HEK293 (cell line): ENCODE measurements at regions not wholly inside any gene's neighbourhood (a gene's known extent, or its start where the extent isn't known, plus 50 kb on each side); places are given as distances from the start of the nearest gene placed in this dataset.

Experiments used
- CTCF ChIA-PET: fragments of 350-600 bp; formaldehyde crosslinking; extraction: SDS; loops from one replicate; lab custom pipeline; 2021; ENCODE audit warnings: antibody characterized with exemption; lab: Yijun Ruan, JAX
- POLR2A ChIA-PET: fragments of 300-600 bp; formaldehyde crosslinking; extraction: SDS; loops from one replicate; lab custom pipeline; 2020; ENCODE audit warnings: antibody characterized with exemption, inconsistent platforms; lab: Yijun Ruan, JAX
- H3K27ac ChIP-seq: fragments of 200-500 bp; sonication (Bioruptor generic); 2 replicates; pipeline ENCODE4 v1.5.1; 2014; ENCODE audit warnings: low read depth, low read length, control low read depth, inconsistent platforms; ENCODE audit errors: extremely low read depth
- H3K36me3 ChIP-seq, 2 experiments: fragments of 200-500 bp in 1 of 2; sonication (Bioruptor generic) in 1 of 2; 1 replicate in 1 of 2; 2 replicates in 1 of 2; pipeline ENCODE4 v1.5.1; 2014 to 2017; ENCODE audit warnings: inconsistent platforms in 2 of 2, low read length in 2 of 2; ENCODE audit not compliant: control insufficient read depth in 2 of 2, insufficient read depth in 1 of 2
- H3K4me1 ChIP-seq: fragments of 200-500 bp; sonication (Bioruptor generic); 2 replicates; pipeline ENCODE4 v1.5.1; 2014; ENCODE audit warnings: mild to moderate bottlenecking, low read length, inconsistent platforms; ENCODE audit not compliant: control insufficient read depth, insufficient read depth
- H3K4me3 ChIP-seq: 2 replicates; pipeline ENCODE4 v1.5.1; 2011; ENCODE audit warnings: low read depth, mild to moderate bottlenecking, control low read depth, low read length, moderate library complexity
- H3K9me3 ChIP-seq: fragments of 200-500 bp; sonication (Bioruptor generic); 2 replicates; pipeline ENCODE4 v1.5.1; 2014; ENCODE audit warnings: low read depth, low read length, inconsistent platforms; ENCODE audit not compliant: control insufficient read depth, insufficient read depth
- FEZF1 ChIP-seq: fragments of 450-650 bp; formaldehyde crosslinking; IDR thresholded peaks from 2 replicates; pipeline ENCODE4 v1.5.1; 2016; ENCODE audit warnings: missing biosample characterization, missing genetic modification characterization
- HOXC10 ChIP-seq: sonication (generic); formaldehyde crosslinking; IDR thresholded peaks from 2 replicates; pipeline ENCODE4 v1.8.1; 2023; ENCODE audit warnings: mild to moderate bottlenecking, missing genetic modification reagents
- KLF17 ChIP-seq: fragments of 450-650 bp; formaldehyde crosslinking; IDR thresholded peaks from 2 replicates; pipeline ENCODE4 v1.5.1; 2016; ENCODE audit warnings: missing biosample characterization, missing genetic modification characterization
- REST ChIP-seq: fragments of 450-650 bp; formaldehyde crosslinking; IDR thresholded peaks from 2 replicates; pipeline ENCODE4 v1.5.1; 2016; ENCODE audit warnings: missing biosample characterization, missing genetic modification characterization
- SETDB1 ChIP-seq: IDR thresholded peaks from one replicate; pipeline ENCODE4 v1.6.1; 2017; ENCODE audit warnings: mild to moderate bottlenecking, low read length, moderate library complexity, mixed read lengths; ENCODE audit not compliant: insufficient read length
- SP3 ChIP-seq: fragments of 450-650 bp; formaldehyde crosslinking; IDR thresholded peaks from 2 replicates; pipeline ENCODE4 v1.5.1; 2016; ENCODE audit warnings: missing biosample characterization, missing genetic modification characterization
- ZFP69B ChIP-seq: fragments of 450-650 bp; formaldehyde crosslinking; IDR thresholded peaks from 2 replicates; pipeline ENCODE4 v1.5.1; 2016; ENCODE audit warnings: missing biosample characterization, missing genetic modification characterization
- ZNF266 ChIP-seq: fragments of 450-650 bp; formaldehyde crosslinking; IDR thresholded peaks from 2 replicates; pipeline ENCODE4 v1.5.1; 2016; ENCODE audit warnings: missing biosample characterization, missing genetic modification characterization, low read depth
- ZNF514 ChIP-seq: fragments of 450-650 bp; formaldehyde crosslinking; IDR thresholded peaks from 2 replicates; pipeline ENCODE4 v1.5.1; 2016; ENCODE audit warnings: missing biosample characterization, missing genetic modification characterization
- ZSCAN23 ChIP-seq: fragments of 450-650 bp; formaldehyde crosslinking; IDR thresholded peaks from 2 replicates; pipeline ENCODE4 v1.5.1; 2016; ENCODE audit warnings: missing biosample characterization, missing genetic modification characterization
- TF ChIP-seq, protein P1 (sequence below): fragments of 450-650 bp; formaldehyde crosslinking; IDR thresholded peaks from 2 replicates; pipeline ENCODE4 v1.5.1; 2016; ENCODE audit warnings: missing biosample characterization, missing genetic modification characterization
- TF ChIP-seq, protein P2 (sequence below): fragments of 450-650 bp; formaldehyde crosslinking; IDR thresholded peaks from 2 replicates; pipeline ENCODE4 v1.5.1; 2016; ENCODE audit warnings: missing biosample characterization, missing genetic modification characterization
- TF ChIP-seq, protein P3 (sequence below): fragments of 450-650 bp; formaldehyde crosslinking; IDR thresholded peaks from 2 replicates; pipeline ENCODE4 v1.5.1; 2016; ENCODE audit warnings: missing biosample characterization, missing genetic modification characterization
- TF ChIP-seq, protein P4 (sequence below): fragments of 450-650 bp; formaldehyde crosslinking; IDR thresholded peaks from 2 replicates; pipeline ENCODE4 v1.5.1; 2017; ENCODE audit warnings: missing biosample characterization, missing genetic modification characterization

GRCh38 chr15:47334805-47335535 is 382.3 kb upstream of the SEMA6D start:
- no peaks in the 10 kb centered on the region for H3K9me3 ChIP-seq
- peaks cover 13% of the 10 kb centered on the region for H3K4me1 ChIP-seq
- no peaks in the 10 kb centered on the region for H3K36me3 ChIP-seq
- TF ChIP-seq REST (tag by site-specific recombination) (no peak), SP3 (tag by site-specific recombination) (no peak), FEZF1 (tag by site-specific recombination) (no peak), ZNF514 (tag by site-specific recombination) (no peak), ZSCAN23 (no peak)
- TF ChIP-seq, protein P1, sequence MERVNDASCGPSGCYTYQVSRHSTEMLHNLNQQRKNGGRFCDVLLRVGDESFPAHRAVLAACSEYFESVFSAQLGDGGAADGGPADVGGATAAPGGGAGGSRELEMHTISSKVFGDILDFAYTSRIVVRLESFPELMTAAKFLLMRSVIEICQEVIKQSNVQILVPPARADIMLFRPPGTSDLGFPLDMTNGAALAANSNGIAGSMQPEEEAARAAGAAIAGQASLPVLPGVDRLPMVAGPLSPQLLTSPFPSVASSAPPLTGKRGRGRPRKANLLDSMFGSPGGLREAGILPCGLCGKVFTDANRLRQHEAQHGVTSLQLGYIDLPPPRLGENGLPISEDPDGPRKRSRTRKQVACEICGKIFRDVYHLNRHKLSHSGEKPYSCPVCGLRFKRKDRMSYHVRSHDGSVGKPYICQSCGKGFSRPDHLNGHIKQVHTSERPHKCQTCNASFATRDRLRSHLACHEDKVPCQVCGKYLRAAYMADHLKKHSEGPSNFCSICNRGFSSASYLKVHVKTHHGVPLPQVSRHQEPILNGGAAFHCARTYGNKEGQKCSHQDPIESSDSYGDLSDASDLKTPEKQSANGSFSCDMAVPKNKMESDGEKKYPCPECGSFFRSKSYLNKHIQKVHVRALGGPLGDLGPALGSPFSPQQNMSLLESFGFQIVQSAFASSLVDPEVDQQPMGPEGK (tag by site-specific recombination), result no peak
- TF ChIP-seq, protein P2, sequence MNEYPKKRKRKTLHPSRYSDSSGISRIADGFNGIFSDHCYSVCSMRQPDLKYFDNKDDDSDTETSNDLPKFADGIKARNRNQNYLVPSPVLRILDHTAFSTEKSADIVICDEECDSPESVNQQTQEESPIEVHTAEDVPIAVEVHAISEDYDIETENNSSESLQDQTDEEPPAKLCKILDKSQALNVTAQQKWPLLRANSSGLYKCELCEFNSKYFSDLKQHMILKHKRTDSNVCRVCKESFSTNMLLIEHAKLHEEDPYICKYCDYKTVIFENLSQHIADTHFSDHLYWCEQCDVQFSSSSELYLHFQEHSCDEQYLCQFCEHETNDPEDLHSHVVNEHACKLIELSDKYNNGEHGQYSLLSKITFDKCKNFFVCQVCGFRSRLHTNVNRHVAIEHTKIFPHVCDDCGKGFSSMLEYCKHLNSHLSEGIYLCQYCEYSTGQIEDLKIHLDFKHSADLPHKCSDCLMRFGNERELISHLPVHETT (tag by site-specific recombination), result no peak
- TF ChIP-seq, protein P3, sequence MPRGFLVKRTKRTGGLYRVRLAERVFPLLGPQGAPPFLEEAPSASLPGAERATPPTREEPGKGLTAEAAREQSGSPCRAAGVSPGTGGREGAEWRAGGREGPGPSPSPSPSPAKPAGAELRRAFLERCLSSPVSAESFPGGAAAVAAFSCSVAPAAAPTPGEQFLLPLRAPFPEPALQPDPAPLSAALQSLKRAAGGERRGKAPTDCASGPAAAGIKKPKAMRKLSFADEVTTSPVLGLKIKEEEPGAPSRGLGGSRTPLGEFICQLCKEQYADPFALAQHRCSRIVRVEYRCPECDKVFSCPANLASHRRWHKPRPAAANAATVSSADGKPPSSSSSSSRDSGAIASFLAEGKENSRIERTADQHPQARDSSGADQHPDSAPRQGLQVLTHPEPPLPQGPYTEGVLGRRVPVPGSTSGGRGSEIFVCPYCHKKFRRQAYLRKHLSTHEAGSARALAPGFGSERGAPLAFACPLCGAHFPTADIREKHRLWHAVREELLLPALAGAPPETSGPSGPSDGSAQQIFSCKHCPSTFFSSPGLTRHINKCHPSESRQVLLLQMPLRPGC (tag by site-specific recombination), result no peak
- ChIA-PET CTCF (interaction anchor here (0.7 kb wide), 1 partner anchor 19 kb away, joined by 3 read pairs; no protein-coding TSS in a partner anchor), POLR2A (no interaction called here)
- H3K4me3 ChIP-seq, result no peak overlapping the region
- H3K27ac ChIP-seq, result no peak overlapping the region

DNA sequence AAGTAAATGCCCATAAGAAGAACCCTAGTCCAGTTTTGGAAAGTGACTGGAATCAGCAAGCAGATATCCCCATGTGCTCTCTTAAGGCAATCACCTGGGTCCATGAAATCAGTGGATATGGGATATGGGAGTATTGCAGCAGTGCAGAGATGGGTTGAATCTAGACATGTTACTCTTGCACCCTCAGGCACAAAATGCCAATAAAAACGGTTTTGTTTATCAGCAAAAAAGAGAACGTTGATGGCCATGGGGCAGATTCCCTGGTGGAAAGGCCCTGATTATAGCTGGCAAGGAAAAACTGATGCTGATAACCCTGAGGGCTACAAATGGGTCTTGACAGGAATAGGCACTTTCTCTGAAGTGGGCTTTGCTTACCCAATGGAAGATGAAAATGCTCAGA is 380.2 kb upstream of the SEMA6D start:
- H3K9me3 ChIP-seq, result no peaks in the 10 kb centered on the region
- CTCF ChIA-PET, result interaction anchor here (0.6 kb wide), 1 partner anchor 11 kb away, joined by 3 read pairs; no protein-coding TSS in a partner anchor
- no peak overlapping the region for H3K27ac ChIP-seq
- POLR2A ChIA-PET, result no interaction called here
- no peaks in the 10 kb centered on the region for H3K36me3 ChIP-seq
- TF ChIP-seq, protein P4, sequence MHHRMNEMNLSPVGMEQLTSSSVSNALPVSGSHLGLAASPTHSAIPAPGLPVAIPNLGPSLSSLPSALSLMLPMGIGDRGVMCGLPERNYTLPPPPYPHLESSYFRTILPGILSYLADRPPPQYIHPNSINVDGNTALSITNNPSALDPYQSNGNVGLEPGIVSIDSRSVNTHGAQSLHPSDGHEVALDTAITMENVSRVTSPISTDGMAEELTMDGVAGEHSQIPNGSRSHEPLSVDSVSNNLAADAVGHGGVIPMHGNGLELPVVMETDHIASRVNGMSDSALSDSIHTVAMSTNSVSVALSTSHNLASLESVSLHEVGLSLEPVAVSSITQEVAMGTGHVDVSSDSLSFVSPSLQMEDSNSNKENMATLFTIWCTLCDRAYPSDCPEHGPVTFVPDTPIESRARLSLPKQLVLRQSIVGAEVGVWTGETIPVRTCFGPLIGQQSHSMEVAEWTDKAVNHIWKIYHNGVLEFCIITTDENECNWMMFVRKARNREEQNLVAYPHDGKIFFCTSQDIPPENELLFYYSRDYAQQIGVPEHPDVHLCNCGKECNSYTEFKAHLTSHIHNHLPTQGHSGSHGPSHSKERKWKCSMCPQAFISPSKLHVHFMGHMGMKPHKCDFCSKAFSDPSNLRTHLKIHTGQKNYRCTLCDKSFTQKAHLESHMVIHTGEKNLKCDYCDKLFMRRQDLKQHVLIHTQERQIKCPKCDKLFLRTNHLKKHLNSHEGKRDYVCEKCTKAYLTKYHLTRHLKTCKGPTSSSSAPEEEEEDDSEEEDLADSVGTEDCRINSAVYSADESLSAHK (tag by site-specific recombination), result no peak
- TF ChIP-seq SETDB1, result no peak
- TF ChIP-seq KLF17, result no peak
- TF ChIP-seq HOXC10, result no peak
- TF ChIP-seq ZFP69B (tag by site-specific recombination), result no peak
- no peak for TF ChIP-seq ZNF266 (tag by site-specific recombination)
- H3K4me1 ChIP-seq, result peaks cover 7% of the 10 kb centered on the region
- no peak overlapping the region for H3K4me3 ChIP-seq
